AG09319 (cell line): ENCODE measurements at regions not wholly inside any gene's neighbourhood (a gene's known extent, or its start where the extent isn't known, plus 50 kb on each side); places are given as distances from the start of the nearest gene placed in this dataset.
"Not testable (repeated sequence)": the region's sequence is repeated elsewhere in the genome, so short reads cannot be mapped to it uniquely, and the experiment has no call there.

Experiments used
- DNase-seq: peaks from one replicate; pipeline ENCODE4 v3.0.0-alpha.2; 2010; ENCODE audit warnings: low read depth; ENCODE audit errors: extremely low read depth
- CTCF ChIP-seq: IDR thresholded peaks from 2 replicates; pipeline ENCODE4 v1.5.1; 2011; ENCODE audit warnings: low read depth, mild to moderate bottlenecking, inconsistent platforms, low read length, moderate library complexity

- no peak for DNase-seq
- TF ChIP-seq CTCF, result no peak
These were observed 378.8 kb upstream of the PODXL start for GRCh38 chr7:131935180-131935579.

GRCh38 chr7:131934452-131934851, 378.0 kb upstream of the PODXL start:
- no peak for DNase-seq
- TF ChIP-seq CTCF, result no peak

GRCh38 chr7:131933751-131934289, 377.4 kb upstream of the PODXL start:
- no peak for TF ChIP-seq CTCF
- DNase-seq, result no peak

- DNase-seq, result not testable (repeated sequence)
These were observed 376.8 kb upstream of the PODXL start for GRCh38 chr7:131933219-131933618.

- TF ChIP-seq CTCF, result no peak
- DNase-seq, result no peak
These were observed 375.8 kb upstream of the PODXL start for GRCh38 chr7:131932271-131932670.

- no peak for TF ChIP-seq CTCF
- DNase-seq, result no peak
These were observed 374.9 kb upstream of the PODXL start for GRCh38 chr7:131931370-131931769.

GRCh38 chr7:131929632-131930031, 373.2 kb upstream of the PODXL start:
- no peak for TF ChIP-seq CTCF
- DNase-seq, result no peak

GRCh38 chr7:131927770-131928423, 371.5 kb upstream of the PODXL start:
- no peak for DNase-seq
- no peak for TF ChIP-seq CTCF
